OCI-LY7 (cell line): ENCODE measurements at regions not wholly inside any gene's neighbourhood (a gene's known extent, or its start where the extent isn't known, plus 50 kb on each side); places are given as distances from the start of the nearest gene placed in this dataset.

ENCODE experiments used
- CTCF ChIP-seq: fragments of 200-600 bp; sonication (generic); conservative IDR thresholded peaks from 2 replicates; pipeline ENCODE4 v1.5.1; 2014; ENCODE audit warnings: mild to moderate bottlenecking, antibody characterized with exemption, low read length, moderate library complexity, mixed read lengths
- EZH2phosphoT487 ChIP-seq: fragments of 200-600 bp; sonication (generic); IDR thresholded peaks from 2 replicates; pipeline ENCODE4 v1.6.1; 2018; ENCODE audit warnings: low read depth, borderline replicate concordance, mild to moderate bottlenecking, mixed run types, antibody characterized with exemption, low read length, moderate library complexity, mixed read lengths

GRCh38 chr2:60226943-60227342 is 326.5 kb downstream of the BCL11A start:
- TF ChIP-seq CTCF: no peak
- TF ChIP-seq EZH2phosphoT487: no peak
